Ecto neural progenitor cell (in vitro differentiated cells): ENCODE measurements at regions not wholly inside any gene's neighbourhood (a gene's known extent, or its start where the extent isn't known, plus 50 kb on each side); places are given as distances from the start of the nearest gene placed in this dataset.
"Not testable (repeated sequence)": the region's sequence is repeated elsewhere in the genome, so short reads cannot be mapped to it uniquely, and the experiment has no call there.

Experiments
- DNase-seq: peaks from one replicate; pipeline ENCODE4 v3.0.0-alpha.2; 2018; ENCODE audit warnings: low spot score

GRCh38 chr16:86346034-86346433 is 164.3 kb upstream of the FOXF1 start:
- no peak for DNase-seq

GRCh38 chr16:86347090-86347489 is 163.2 kb upstream of the FOXF1 start:
- no peak for DNase-seq

- no peak for DNase-seq
Observed at GRCh38 chr16:86347916-86348555, 162.3 kb upstream of the FOXF1 start.

GRCh38 chr16:86349338-86349900 is 160.9 kb upstream of the FOXF1 start:
- DNase-seq, result no peak

GRCh38 chr16:86350289-86350688 is 160.0 kb upstream of the FOXF1 start:
- DNase-seq, result no peak

GRCh38 chr16:86351041-86351784 is 159.1 kb upstream of the FOXF1 start:
- DNase-seq, result no peak

- not testable (repeated sequence) for DNase-seq
Observed at GRCh38 chr16:86351785-86352139, 158.6 kb upstream of the FOXF1 start.

- no peak for DNase-seq
Observed at GRCh38 chr16:86353148-86353547, 157.2 kb upstream of the FOXF1 start.

- DNase-seq, result no peak
Observed at GRCh38 chr16:86353948-86354347, 156.4 kb upstream of the FOXF1 start.

- DNase-seq, result peak; percentile 39
Observed at GRCh38 chr16:86354641-86355513, 155.4 kb upstream of the FOXF1 start.

GRCh38 chr16:86355531-86355930 is 154.8 kb upstream of the FOXF1 start:
- DNase-seq, result no peak

- DNase-seq, result no peak
Observed at GRCh38 chr16:86355951-86356350, 154.4 kb upstream of the FOXF1 start.

GRCh38 chr16:86356804-86357203 is 153.5 kb upstream of the FOXF1 start:
- DNase-seq, result no peak

GRCh38 chr16:86357303-86357702 is 153.0 kb upstream of the FOXF1 start:
- no peak for DNase-seq

GRCh38 chr16:86357950-86358349 is 152.4 kb upstream of the FOXF1 start:
- no peak for DNase-seq

GRCh38 chr16:86359571-86359970 is 150.8 kb upstream of the FOXF1 start:
- DNase-seq, result no peak

GRCh38 chr16:86362155-86362849 is 148.0 kb upstream of the FOXF1 start:
- DNase-seq, result no peak

- DNase-seq, result no peak
Observed at GRCh38 chr16:86363057-86363490, 147.3 kb upstream of the FOXF1 start.

GRCh38 chr16:86363836-86364618 is 146.3 kb upstream of the FOXF1 start:
- no peak for DNase-seq

- DNase-seq, result no peak
Observed at GRCh38 chr16:86364653-86365380, 145.5 kb upstream of the FOXF1 start.
